Occipital lobe (tissue), 1 donor: ENCODE measurements at regions not wholly inside any gene's neighbourhood (a gene's known extent, or its start where the extent isn't known, plus 50 kb on each side); places are given as distances from the start of the nearest gene placed in this dataset.
"Not testable (repeated sequence)": the region's sequence is repeated elsewhere in the genome, so short reads cannot be mapped to it uniquely, and the experiment has no call there.

ENCODE experiments used
- DNase-seq: peaks from one replicate; lab custom pipeline; 2025; lab: John Stamatoyannopoulos, UW

- no peak for DNase-seq
These were observed 51.3 kb upstream of the SUB1 start for GRCh38 chr5:32534041-32534440.

DNA sequence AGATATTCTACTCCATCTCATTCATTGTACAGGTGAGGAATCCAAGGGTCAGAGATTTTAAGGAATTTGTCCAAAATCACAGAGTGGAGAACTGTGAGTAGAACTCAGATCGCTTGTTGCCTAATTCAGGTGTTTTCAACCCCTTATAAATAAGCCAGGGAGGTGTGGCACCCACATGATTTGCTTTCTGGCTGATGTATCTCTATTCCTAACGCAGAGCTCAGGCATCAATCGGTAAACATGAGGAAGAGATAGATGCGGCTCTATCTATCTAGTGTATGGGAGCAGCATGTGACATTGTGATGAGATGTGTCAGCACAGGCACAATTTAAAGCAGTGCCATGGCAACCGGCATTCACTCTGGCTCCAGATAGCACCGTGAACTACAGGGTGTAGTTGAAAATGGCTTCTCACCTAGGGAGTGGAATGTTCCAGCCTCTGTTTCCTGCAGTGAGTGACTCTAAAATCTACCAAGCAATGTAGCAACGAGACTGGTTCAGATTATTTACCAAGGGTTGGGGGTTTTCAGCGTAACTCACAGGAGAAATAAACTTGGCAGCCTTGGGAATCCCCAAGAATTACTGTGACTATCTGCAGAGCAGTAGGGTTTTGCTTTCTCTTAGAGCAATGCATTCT lies 53.4 kb upstream of the SUB1 start:
- DNase-seq, result peak; percentile 25

DNA sequence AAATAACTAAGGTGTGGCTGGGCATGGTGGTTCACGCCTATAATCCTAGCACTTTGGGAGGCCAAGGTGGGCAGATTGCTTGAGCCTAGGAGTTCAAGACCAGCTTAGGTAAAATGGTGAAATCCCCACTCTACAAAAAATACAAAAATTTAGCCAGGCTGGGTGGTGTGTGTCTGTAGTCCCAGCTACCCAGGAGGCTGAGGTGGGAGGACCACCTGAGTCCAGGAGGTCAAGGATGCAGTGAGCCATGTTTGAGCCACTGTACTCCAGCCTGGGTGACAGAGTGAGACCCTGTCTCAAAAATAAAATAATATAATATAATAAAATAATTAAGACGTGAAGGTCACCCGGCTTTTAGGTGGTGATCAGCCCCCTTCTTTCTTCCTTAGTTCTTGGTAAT lies 58.0 kb upstream of the SUB1 start:
- not testable (repeated sequence) for DNase-seq

DNA sequence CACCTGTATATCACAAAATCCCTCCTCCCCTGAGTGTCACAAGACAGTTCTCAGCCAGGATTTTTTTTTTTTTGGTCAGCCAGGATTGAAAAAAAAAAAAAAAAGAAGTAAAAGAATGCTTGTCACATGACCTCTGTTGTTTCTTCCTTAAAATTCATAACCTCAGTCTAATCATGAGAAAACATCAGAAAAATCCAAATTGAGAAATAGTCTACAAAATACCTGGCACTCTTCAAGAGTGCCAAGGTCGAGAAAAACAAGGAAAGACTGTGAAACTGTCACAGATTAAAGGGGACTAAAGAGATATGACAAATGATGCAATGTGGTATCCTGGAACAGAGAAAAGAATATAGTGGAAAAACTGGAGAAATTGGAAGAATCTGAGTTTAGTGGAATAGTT lies 58.5 kb upstream of the SUB1 start:
- no peak for DNase-seq

GRCh38 chr5:32523625-32524024 lies 61.7 kb upstream of the SUB1 start:
- no peak for DNase-seq

DNA sequence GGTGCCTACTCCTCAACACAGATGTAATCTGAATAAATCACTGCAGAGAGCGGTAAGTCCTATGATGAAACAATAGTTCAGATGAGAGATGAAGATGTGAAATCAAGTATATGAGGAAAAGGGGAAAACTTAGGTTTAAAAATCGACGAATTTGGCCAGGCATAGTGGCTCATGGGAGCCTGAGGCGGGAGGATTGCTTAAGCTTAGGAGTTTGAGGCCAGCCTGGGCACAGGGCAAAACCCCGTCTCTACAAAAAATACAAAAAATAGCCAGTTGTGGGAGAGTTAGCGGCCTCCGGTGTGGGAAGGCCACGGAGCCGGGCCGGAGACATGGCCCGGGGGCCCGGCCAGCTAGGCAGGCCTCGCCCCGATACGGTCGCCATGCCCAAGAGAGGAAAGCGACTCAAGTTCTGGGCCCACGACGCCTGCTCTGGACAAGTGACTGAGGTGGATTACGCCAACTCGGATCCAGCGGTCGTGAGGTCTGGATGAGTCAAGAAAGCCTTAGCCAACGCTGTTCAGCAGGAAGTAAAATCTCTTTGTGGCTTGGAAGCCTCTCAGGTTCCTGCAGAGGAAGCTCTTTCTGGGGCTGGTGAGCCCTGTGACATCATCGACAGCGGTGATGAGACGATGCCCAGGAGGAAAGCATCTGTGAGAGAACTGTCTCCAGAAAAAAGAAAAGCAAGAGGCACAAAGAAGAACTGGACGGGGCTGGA lies 62.8 kb upstream of the SUB1 start:
- no peak for DNase-seq

DNA sequence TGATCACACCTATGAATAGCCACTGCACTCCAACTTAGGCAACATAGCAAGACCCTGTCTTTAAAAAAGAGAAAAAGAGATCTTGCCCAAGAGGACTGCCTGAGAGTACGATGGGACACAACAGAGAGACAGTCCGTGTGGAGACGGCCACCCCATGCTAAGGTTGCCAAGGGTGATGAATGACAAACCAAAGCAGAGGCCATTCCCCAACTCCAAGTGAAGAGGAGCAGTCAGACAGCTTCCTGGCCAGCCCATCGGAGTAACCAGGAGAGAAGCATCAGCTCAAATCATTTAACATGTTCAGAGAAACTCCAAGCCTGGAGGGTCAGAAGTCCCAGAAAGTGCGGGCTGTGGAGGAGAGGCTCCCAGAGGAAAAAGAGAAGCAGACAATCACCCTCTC lies 63.9 kb upstream of the SUB1 start:
- DNase-seq, result no peak

- DNase-seq, result no peak
These were observed 64.4 kb upstream of the SUB1 start for GRCh38 chr5:32520972-32521371.

GRCh38 chr5:32520356-32520755 lies 65.0 kb upstream of the SUB1 start:
- no peak for DNase-seq

DNA sequence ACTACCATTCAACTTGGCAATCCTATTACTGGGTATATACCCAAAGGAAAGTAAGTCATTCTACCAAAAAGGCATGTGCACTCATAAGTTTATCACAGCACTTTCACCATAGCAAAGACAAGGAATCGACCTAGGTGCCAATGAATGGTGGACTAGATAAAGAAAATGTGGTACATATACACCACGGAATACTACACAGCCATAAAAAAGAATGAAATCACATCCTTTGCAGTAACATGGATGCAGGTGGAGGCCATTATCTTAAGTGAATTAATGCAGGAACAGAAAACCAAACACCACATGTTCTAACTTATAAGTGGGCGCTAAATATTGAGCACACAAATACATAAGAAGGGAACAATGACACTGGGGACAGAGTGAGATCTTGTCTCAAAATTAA lies 65.8 kb upstream of the SUB1 start:
- DNase-seq, result no peak

DNA sequence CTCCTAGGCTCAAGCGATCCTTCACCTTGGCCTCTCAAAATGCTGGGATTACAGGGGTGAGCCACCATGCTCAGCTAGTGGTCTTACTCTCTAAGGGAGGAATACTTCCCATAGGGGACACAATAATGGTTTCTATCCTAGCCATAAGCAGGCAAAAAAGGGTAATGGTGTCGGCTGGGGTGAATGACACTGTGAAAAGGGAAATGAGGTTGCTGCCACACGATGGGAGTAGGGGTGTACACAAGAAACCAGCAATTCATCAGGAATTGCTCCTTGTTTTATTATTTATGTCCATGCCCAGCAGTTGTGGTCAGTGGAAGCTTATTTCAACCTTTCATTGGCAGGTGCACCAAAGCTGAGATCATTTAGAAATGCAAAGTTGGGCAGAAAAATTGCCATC lies 70.3 kb upstream of the ZFR start:
- DNase-seq, result no peak

GRCh38 chr5:32512926-32513325 lies 68.4 kb upstream of the ZFR start:
- no peak for DNase-seq

- DNase-seq, result no peak
These were observed 67.3 kb upstream of the ZFR start for GRCh38 chr5:32511776-32512374.

- DNase-seq, result no peak
These were observed 66.3 kb upstream of the ZFR start for GRCh38 chr5:32510860-32511259.

DNA sequence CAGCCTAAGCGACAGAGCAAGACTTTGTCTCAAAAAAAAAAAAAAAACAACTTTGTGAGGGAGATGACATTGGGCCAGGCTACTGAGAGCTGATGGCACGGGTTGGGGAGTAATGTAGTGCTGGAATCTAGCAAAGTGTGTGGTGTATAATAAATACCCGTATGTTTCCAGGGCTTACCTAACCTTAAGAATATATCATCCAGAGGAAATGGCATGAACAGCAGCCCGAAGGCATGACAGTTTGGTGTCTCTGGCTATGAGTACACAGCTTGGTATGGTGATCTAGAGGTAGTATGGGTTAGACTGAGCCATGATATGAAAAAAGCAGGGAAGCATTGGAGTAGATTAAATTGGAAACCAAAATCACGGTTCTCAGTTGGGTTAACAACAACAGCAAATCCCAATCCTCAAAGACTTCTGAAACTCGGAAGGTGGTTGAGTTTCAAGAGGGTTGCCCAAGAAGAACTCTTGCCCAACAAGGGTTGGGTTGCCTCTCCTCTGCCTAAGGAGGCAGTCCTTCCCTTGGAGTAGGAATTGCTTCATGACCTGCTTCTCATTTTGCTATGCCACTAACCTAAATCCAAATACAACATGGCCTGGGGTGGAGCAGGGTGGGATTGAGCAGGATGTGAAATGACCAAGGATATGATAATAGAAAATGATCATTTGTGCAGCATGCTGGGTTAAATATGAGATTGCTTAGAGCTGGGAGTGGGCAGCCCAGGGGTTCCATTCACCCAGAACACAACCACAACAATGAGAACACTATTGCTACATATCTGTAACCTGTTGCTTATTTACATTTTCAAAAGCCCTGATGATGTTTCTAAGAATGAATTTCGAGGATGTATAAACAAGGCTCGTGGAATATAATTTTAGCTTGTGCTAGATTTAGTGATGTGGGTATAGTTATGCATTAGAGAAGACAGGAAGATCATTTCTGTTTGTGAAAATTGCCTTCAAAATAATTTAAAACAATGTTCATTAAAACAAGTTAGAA lies 64.6 kb upstream of the ZFR start:
- no peak for DNase-seq

- DNase-seq, result no peak
These were observed 63.3 kb upstream of the ZFR start for GRCh38 chr5:32507738-32508434.

DNA sequence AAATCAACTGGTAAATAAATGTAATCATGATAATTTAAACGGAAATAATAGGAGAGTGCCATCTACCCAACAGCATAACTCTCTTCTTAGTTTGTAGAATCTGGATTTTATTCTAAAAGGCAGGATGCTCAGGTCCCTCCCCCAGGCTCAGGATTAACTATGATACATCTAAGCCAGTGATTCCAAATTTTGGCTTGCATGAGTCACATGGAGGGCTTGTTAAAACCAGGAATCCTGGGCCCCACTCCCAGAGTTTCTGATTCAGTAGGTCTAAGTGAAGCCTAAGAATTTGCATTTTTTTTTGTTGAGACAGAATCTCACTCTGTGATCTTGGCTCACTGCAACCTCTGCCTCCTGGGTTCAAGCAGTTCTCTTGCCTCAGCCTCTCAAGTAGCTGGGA lies 62.3 kb upstream of the ZFR start:
- DNase-seq, result peak; percentile 3

- DNase-seq, result peak; percentile 20
These were observed 61.7 kb upstream of the ZFR start for GRCh38 chr5:32506201-32506661.

- no peak for DNase-seq
These were observed 61.2 kb upstream of the ZFR start for GRCh38 chr5:32505756-32506155.

DNA sequence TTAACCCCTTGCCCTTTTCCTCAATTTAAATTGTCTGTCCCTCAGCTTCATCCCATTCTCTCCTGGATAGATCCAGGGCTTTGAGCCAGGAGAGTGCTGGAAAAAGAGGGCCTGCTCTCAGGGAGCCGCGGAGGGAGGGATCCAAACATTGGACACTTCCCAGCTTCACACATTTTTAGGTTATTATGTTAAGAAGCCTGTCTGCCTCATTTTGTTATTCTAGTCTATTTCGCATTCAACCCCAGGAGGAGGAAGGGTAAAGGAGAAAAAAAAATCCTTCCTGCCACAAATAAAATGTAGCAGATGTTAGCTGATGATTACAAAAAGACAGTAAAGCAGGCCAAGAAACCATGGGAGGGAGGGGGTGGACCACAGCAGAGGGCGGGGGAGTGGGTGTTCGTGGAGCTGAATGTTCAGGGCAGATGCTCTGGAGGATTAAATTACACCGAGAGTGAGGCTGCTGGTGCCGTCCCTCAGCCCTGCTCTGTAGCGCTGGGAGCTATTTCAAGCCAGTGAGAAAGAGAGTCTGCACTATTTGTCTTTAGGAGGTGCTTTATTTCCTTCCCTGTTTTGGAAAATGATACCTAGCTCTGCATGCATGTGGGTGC lies 60.6 kb upstream of the ZFR start:
- DNase-seq, result peak; percentile 76
